ENCODE measurements at regions not wholly inside any gene's neighbourhood (a gene's known extent, or its start where the extent isn't known, plus 50 kb on each side); places are given as distances from the start of the nearest gene placed in this dataset.

DNA sequence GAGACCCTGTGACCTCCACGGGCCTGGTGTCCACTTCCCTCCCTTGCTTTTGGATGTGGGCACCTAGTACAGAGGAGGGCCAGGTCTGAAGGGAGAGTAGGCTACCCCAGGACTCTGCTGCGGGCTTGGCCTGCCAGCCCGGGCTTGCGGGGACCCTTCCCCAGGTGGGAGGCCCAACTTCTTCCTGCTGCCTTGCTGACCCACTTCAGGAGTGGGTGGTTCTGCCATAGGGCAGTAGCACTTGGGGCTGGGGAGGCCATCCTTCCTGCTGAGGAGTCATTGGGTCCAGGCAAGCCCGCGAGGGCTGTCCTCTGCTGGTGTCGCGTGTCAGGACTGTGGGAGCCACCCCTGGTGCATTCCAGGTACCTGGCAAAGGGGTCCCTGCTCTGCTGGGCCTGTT is 1250.0 kb downstream of the BRD1 start:
- no peaks in the 10 kb centered on the region for H3K36me3 ChIP-seq (ENCODE audit: insufficient read depth, low read length)
- H3K9ac ChIP-seq (ENCODE audit: low read length), result no peak overlapping the region
- peaks cover 9 to 41% of the 10 kb centered on the region in 2 donors for H3K27me3 ChIP-seq (ENCODE audit: control insufficient read depth in 1 of 2, insufficient read depth in 2 of 2, low read length in 2 of 2)
- H3K4me1 ChIP-seq (ENCODE audit: insufficient read depth, low read length), result no peaks in the 10 kb centered on the region
- no peak overlapping the region for H3K27ac ChIP-seq (ENCODE audit: low read depth, low read length)
- H3K4me3 ChIP-seq (ENCODE audit: low read depth in 1 of 2, low read length in 2 of 2), result no peak overlapping the region
- no peaks in the 10 kb centered on the region for H3K9me3 ChIP-seq (ENCODE audit: low read length)

GRCh38 chr22:48577014-48577690 is 1250.5 kb downstream of the BRD1 start:
- no peaks in the 10 kb centered on the region for H3K9me3 ChIP-seq (ENCODE audit: low read length)
- H3K9ac ChIP-seq (ENCODE audit: low read length), result no peak overlapping the region
- no peak overlapping the region for H3K27ac ChIP-seq (ENCODE audit: low read depth, low read length)
- H3K4me1 ChIP-seq (ENCODE audit: insufficient read depth, low read length), result no peaks in the 10 kb centered on the region
- peaks cover 9 to 41% of the 10 kb centered on the region in 2 donors for H3K27me3 ChIP-seq (ENCODE audit: control insufficient read depth in 1 of 2, insufficient read depth in 2 of 2, low read length in 2 of 2)
- no peaks in the 10 kb centered on the region for H3K36me3 ChIP-seq (ENCODE audit: insufficient read depth, low read length)
- no peak overlapping the region for H3K4me3 ChIP-seq (ENCODE audit: low read depth in 1 of 2, low read length in 2 of 2)

DNA sequence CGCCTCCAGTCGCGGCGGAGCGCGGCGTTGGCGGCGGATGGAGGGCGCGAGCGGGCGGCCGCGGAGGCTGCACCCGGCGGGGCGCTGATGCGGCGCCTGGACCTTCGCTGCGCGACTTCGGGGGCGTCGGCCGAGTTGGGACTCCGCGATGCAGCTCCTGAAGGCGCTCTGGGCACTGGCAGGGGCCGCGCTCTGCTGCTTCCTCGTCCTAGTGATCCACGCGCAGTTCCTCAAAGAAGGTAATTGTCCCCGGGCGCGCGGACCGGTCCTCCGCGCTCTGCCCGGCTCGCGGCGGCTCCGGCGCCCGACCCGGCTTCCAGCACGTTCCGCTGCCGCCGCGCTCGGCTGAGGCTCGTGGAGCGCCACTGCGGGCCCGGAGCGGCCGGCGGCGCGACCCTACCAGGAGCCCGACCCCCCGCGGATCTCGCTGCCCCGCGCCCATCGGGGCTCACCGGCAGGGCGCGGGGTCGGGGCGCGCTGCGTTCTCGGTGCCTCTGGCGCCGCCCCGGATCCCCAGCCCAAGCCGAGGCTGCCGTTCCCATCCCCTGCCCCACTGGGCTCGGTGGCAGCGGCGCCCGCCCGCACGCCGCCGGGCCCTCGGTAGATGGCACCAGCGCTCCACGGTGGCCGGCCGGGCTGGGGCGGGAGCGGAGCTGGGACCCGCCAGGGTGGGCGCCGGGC is 1251.2 kb downstream of the BRD1 start:
- H3K9me3 ChIP-seq (ENCODE audit: low read length), result no peaks in the 10 kb centered on the region
- H3K36me3 ChIP-seq (ENCODE audit: insufficient read depth, low read length), result no peaks in the 10 kb centered on the region
- no peaks in the 10 kb centered on the region for H3K4me1 ChIP-seq (ENCODE audit: insufficient read depth, low read length)
- H3K27ac ChIP-seq (ENCODE audit: low read depth, low read length), result no peak overlapping the region
- H3K9ac ChIP-seq (ENCODE audit: low read length), result no peak overlapping the region
- peaks cover 9 to 41% of the 10 kb centered on the region in 2 donors for H3K27me3 ChIP-seq (ENCODE audit: control insufficient read depth in 1 of 2, insufficient read depth in 2 of 2, low read length in 2 of 2)
- H3K4me3 ChIP-seq (ENCODE audit: low read depth in 1 of 2, low read length in 2 of 2), result no peak overlapping the region

DNA sequence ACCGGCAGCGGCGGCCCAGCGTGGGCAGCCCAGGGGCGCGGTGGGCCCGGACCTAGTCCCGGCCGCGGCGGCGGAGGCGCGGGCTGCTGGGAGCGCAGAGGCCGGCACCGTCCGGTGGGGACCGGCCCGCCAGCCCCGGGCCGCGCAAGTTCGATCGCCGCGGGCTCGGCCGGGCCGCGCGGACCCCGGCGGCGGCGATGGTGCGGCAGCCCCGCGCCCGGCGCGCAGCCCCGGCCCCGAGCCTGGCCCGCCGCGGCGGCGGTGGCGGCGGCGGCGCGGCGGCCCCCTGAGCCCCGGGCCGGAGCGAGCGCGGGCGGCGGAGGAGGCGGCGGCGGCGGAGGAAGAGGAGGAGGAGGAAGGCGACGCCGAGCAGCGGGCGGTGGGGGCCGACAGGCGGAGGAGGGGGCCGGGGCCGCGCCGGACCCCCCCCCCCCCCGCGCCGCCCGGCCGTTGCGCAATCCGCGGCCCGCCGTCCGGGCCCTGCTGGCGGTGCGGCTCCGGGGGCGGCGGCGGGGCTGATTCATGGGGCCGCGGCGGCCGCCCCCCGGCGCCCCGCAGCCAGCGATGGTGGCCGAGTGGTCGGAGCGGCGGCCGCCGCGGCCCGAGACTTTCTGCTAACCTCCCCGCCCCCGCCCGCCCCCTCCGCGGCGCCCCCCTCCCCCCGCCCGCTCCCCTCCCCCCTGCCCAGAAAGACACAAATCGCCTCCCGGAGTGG is 1251.9 kb downstream of the BRD1 start:
- no peak overlapping the region for H3K9ac ChIP-seq (ENCODE audit: low read length)
- H3K9me3 ChIP-seq (ENCODE audit: low read length), result no peaks in the 10 kb centered on the region
- peaks cover 9 to 41% of the 10 kb centered on the region in 2 donors for H3K27me3 ChIP-seq (ENCODE audit: control insufficient read depth in 1 of 2, insufficient read depth in 2 of 2, low read length in 2 of 2)
- no peaks in the 10 kb centered on the region for H3K36me3 ChIP-seq (ENCODE audit: insufficient read depth, low read length)
- H3K27ac ChIP-seq (ENCODE audit: low read depth, low read length), result no peak overlapping the region
- no peaks in the 10 kb centered on the region for H3K4me1 ChIP-seq (ENCODE audit: insufficient read depth, low read length)
- no peak overlapping the region for H3K4me3 ChIP-seq (ENCODE audit: low read depth in 1 of 2, low read length in 2 of 2)

- H3K9me3 ChIP-seq (ENCODE audit: low read length), result no peaks in the 10 kb centered on the region
- H3K4me3 ChIP-seq (ENCODE audit: low read depth in 1 of 2, low read length in 2 of 2), result no peak overlapping the region
- H3K9ac ChIP-seq (ENCODE audit: low read length), result no peak overlapping the region
- peaks cover 9 to 41% of the 10 kb centered on the region in 2 donors for H3K27me3 ChIP-seq (ENCODE audit: control insufficient read depth in 1 of 2, insufficient read depth in 2 of 2, low read length in 2 of 2)
- no peak overlapping the region for H3K27ac ChIP-seq (ENCODE audit: low read depth, low read length)
- no peaks in the 10 kb centered on the region for H3K36me3 ChIP-seq (ENCODE audit: insufficient read depth, low read length)
- no peaks in the 10 kb centered on the region for H3K4me1 ChIP-seq (ENCODE audit: insufficient read depth, low read length)
Measured at GRCh38 chr22:48574776-48575617, 1252.7 kb downstream of the BRD1 start.

DNA sequence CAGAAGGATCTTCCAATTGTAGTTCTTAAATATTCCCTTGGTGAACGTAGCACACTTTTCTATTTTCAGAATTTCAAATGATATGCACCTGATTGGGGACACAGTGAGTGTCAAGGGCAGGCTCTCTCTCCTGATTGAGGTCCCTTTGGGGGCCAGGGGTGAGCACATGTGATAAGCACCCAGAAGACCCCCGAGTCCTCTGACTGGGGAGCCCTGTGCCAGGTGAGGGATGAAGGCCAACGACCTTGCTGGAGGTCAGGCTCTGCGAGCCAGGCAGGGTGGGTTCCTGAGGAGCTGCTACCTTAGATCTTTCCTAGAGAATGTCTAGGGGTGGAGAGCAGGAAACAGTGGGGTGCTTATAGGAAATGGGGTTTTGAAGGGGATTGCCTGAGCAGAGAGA is 1253.9 kb downstream of the BRD1 start:
- H3K4me1 ChIP-seq (ENCODE audit: insufficient read depth, low read length), result no peaks in the 10 kb centered on the region
- H3K36me3 ChIP-seq (ENCODE audit: insufficient read depth, low read length), result no peaks in the 10 kb centered on the region
- H3K4me3 ChIP-seq (ENCODE audit: low read depth in 1 of 2, low read length in 2 of 2), result no peak overlapping the region
- no peak overlapping the region for H3K9ac ChIP-seq (ENCODE audit: low read length)
- peaks cover 9 to 36% of the 10 kb centered on the region in 2 donors for H3K27me3 ChIP-seq (ENCODE audit: control insufficient read depth in 1 of 2, insufficient read depth in 2 of 2, low read length in 2 of 2)
- H3K27ac ChIP-seq (ENCODE audit: low read depth, low read length), result no peak overlapping the region
- no peaks in the 10 kb centered on the region for H3K9me3 ChIP-seq (ENCODE audit: low read length)

GRCh38 chr22:48572951-48573350 is 1254.7 kb downstream of the BRD1 start:
- H3K9me3 ChIP-seq (ENCODE audit: low read length), result no peaks in the 10 kb centered on the region
- no peaks in the 10 kb centered on the region for H3K4me1 ChIP-seq (ENCODE audit: insufficient read depth, low read length)
- H3K4me3 ChIP-seq (ENCODE audit: low read depth in 1 of 2, low read length in 2 of 2), result no peak overlapping the region
- H3K27me3 ChIP-seq (ENCODE audit: control insufficient read depth in 1 of 2, insufficient read depth in 2 of 2, low read length in 2 of 2), result peaks cover 9 to 30% of the 10 kb centered on the region in 2 donors
- H3K36me3 ChIP-seq (ENCODE audit: insufficient read depth, low read length), result no peaks in the 10 kb centered on the region
- H3K9ac ChIP-seq (ENCODE audit: low read length), result no peak overlapping the region
- H3K27ac ChIP-seq (ENCODE audit: low read depth, low read length), result no peak overlapping the region

- Histone ChIP-seq H3K9me3 (ENCODE audit: low read length) (no peaks in the 10 kb centered on the region), H3K4me3 (ENCODE audit: low read depth in 1 of 2, low read length in 2 of 2) (no peak overlapping the region), H3K27ac (ENCODE audit: low read depth, low read length) (no peak overlapping the region), H3K4me1 (ENCODE audit: insufficient read depth, low read length) (no peaks in the 10 kb centered on the region), H3K9ac (ENCODE audit: low read length) (no peak overlapping the region), H3K27me3 (ENCODE audit: control insufficient read depth in 1 of 2, insufficient read depth in 2 of 2, low read length in 2 of 2) (peaks cover 9 to 17% of the 10 kb centered on the region in 2 donors), H3K36me3 (ENCODE audit: insufficient read depth, low read length) (no peaks in the 10 kb centered on the region)
Measured at GRCh38 chr22:48570912-48571311, 1256.8 kb downstream of the BRD1 start.

DNA sequence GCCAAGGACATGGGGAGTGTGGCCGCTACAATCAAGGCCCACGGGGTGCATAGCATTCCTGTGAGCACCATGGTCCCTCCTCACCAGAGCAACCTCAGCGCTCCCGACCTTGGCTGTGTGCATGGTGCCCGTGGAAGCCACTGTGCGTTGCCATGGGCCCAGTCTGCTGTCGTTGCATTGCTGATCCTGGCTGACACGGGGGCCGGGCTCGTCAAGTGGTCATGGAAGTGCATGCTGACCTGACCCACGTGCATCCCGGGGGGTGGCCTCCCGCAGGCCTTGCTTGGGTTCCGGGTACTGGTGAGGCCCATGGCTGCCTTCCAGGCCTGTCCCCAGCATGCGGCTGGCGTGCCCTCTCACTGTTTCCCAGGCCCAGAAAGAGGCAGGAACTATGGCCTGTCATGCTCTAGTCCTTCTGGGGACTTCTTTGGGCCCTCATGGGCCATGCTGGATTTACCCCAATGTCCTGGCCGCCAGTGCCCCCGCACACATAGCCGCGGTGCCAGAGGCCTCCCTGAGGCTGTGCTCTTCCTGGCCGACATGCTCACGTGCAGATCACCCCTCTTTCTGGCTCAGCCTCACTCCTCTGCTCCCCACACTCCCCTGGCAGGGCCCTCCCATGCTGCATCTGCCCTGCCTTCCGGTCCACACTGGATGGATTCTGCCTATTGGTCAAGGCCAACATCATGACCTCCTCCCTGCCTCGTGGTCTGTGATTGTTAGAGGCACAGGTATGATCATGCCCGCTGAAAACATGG is 1258.0 kb downstream of the BRD1 start:
- H3K4me3 ChIP-seq (ENCODE audit: low read depth in 1 of 2, low read length in 2 of 2), result no peak overlapping the region
- H3K9me3 ChIP-seq (ENCODE audit: low read length), result no peaks in the 10 kb centered on the region
- H3K4me1 ChIP-seq (ENCODE audit: insufficient read depth, low read length), result no peaks in the 10 kb centered on the region
- H3K36me3 ChIP-seq (ENCODE audit: insufficient read depth, low read length), result no peaks in the 10 kb centered on the region
- H3K27ac ChIP-seq (ENCODE audit: low read depth, low read length), result no peak overlapping the region
- peaks cover 8 to 17% of the 10 kb centered on the region in 2 donors for H3K27me3 ChIP-seq (ENCODE audit: control insufficient read depth in 1 of 2, insufficient read depth in 2 of 2, low read length in 2 of 2)
- H3K9ac ChIP-seq (ENCODE audit: low read length), result no peak overlapping the region

DNA sequence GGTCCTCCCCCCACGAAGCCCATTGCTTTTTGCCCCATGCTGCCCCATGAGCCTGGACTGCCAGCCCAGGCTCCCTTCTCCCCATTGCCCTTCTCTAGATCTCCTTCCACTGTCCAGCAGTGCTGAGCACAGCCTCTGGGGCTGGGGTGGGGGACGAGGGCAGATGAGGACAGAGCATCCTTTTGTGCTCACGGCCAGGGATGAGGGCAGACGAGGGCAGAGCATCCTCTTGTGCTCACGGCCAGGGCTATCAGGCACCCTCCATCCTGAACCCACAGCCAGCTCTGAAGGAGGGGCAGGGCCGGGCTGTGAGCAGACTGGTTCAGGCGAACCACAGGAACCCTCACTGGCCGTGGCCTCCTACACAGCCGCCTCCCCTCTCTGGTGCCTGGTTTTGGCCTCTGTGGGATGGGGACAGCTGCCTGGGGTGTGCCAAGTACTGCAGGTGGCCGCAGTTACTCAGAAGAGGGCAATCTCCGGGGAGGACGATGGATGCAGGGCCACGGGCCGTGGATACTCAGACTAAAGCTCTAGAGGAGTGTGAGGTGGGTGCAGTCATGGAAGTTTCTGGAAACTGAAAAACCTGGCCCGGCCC is 1258.8 kb downstream of the BRD1 start:
- no peaks in the 10 kb centered on the region for H3K4me1 ChIP-seq (ENCODE audit: insufficient read depth, low read length)
- H3K36me3 ChIP-seq (ENCODE audit: insufficient read depth, low read length), result no peaks in the 10 kb centered on the region
- no peak overlapping the region for H3K27ac ChIP-seq (ENCODE audit: low read depth, low read length)
- peaks cover 0 to 8% of the 10 kb centered on the region in 2 donors for H3K27me3 ChIP-seq (ENCODE audit: control insufficient read depth in 1 of 2, insufficient read depth in 2 of 2, low read length in 2 of 2)
- H3K9ac ChIP-seq (ENCODE audit: low read length), result no peak overlapping the region
- H3K9me3 ChIP-seq (ENCODE audit: low read length), result no peaks in the 10 kb centered on the region
- H3K4me3 ChIP-seq (ENCODE audit: low read depth in 1 of 2, low read length in 2 of 2), result no peak overlapping the region
